ENCODE measurements at regions not wholly inside any gene's neighbourhood (a gene's known extent, or its start where the extent isn't known, plus 50 kb on each side); places are given as distances from the start of the nearest gene placed in this dataset.

- TF ChIP-seq CTCF (IDR thresholded peaks at IDR 0.05), result no peak
- TF ChIP-seq POLR2A (IDR thresholded peaks at IDR 0.05), result no peak
These were observed 686.7 kb downstream of the NYAP2 start for GRCh38 chr2:226086190-226086589.
